K562 (cell line): ENCODE measurements at regions not wholly inside any gene's neighbourhood (a gene's known extent, or its start where the extent isn't known, plus 50 kb on each side); places are given as distances from the start of the nearest gene placed in this dataset.

Experiments used
- ARNT ChIP-seq, 2 experiments: fragments of 450-650 bp; IDR thresholded peaks; 2 replicates each; pipeline ENCODE4 v1.6.1; 2016; ENCODE audit warnings: mild to moderate bottlenecking in 1 of 2
- MAZ ChIP-seq, 2 experiments: fragments of 450-650 bp in 1 of 2; sonication (generic) in 1 of 2; formaldehyde crosslinking; IDR thresholded peaks in 1 of 2; conservative IDR thresholded peaks in 1 of 2; 2 replicates each; pipeline versions ENCODE4 v1.4.0 to v1.5.0; 2020; ENCODE audit warnings: mild to moderate bottlenecking in 1 of 2, missing genetic modification reagents in 1 of 2
- PRPF4 ChIP-seq: fragments of 200-400 bp; formaldehyde crosslinking; IDR thresholded peaks from one replicate; pipeline ENCODE4 v1.6.1; 2017; ENCODE audit warnings: low read length, low read depth, mild to moderate bottlenecking; ENCODE audit not compliant: insufficient read depth, poor library complexity, severe bottlenecking
- RFX1 ChIP-seq: fragments of 450-650 bp; IDR thresholded peaks from 2 replicates; pipeline ENCODE4 v1.6.1; 2016; ENCODE audit warnings: mild to moderate bottlenecking, moderate library complexity
- SIRT6 ChIP-seq: IDR thresholded peaks from one replicate; pipeline ENCODE4 v1.6.1; 2012; ENCODE audit warnings: low read depth, mild to moderate bottlenecking, control low read depth, inconsistent platforms, low read length, moderate library complexity
- SRSF7 ChIP-seq: fragments of 200-400 bp; formaldehyde crosslinking; optimal IDR thresholded peaks from 2 replicates; pipeline ENCODE3; 2017; ENCODE audit warnings: mild to moderate bottlenecking, low read depth, low read length
- TEAD1 ChIP-seq, 2 experiments: fragments of 450-650 bp in 1 of 2; sonication (generic) in 1 of 2; formaldehyde crosslinking; IDR thresholded peaks; 2 replicates each; pipeline versions ENCODE4 v1.4.0 to v1.8.0; 2020 to 2022; ENCODE audit warnings: mild to moderate bottlenecking in 2 of 2, missing genetic modification reagents in 1 of 2
- YY1 ChIP-seq, 3 experiments: IDR thresholded peaks; 2 replicates each; pipeline ENCODE4 v1.6.1; 2011; ENCODE audit warnings: low read length in 2 of 3, mild to moderate bottlenecking in 2 of 3, moderate library complexity in 2 of 3, borderline replicate concordance in 1 of 3, control low read depth in 1 of 3, low read depth in 1 of 3; ENCODE audit not compliant: insufficient read depth in 3 of 3, insufficient replicate concordance in 2 of 3, control insufficient read depth in 1 of 3, insufficient read length in 1 of 3; ENCODE audit errors: extremely low read depth in 1 of 3
- ZBTB49 ChIP-seq: sonication (generic); formaldehyde crosslinking; IDR thresholded peaks from 2 replicates; pipeline ENCODE4 v1.8.0; 2022; ENCODE audit warnings: missing genetic modification reagents, mild to moderate bottlenecking, borderline replicate concordance
- ZFP1 ChIP-seq: fragments of 450-650 bp; formaldehyde crosslinking; IDR thresholded peaks from 2 replicates; pipeline ENCODE4 v1.4.0; 2020; ENCODE audit warnings: mild to moderate bottlenecking, mixed read lengths
- ZNF197 ChIP-seq: fragments of 200-800 bp; sonication (Bioruptor generic); IDR thresholded peaks from 2 replicates; pipeline ENCODE4 v1.6.1; 2016; ENCODE audit warnings: low read depth, missing genetic modification characterization, missing compliant biosample characterization
- ZNF239 ChIP-seq: fragments of 250-450 bp; sonication (Bioruptor Pico); IDR thresholded peaks from 2 replicates; pipeline ENCODE4 v1.4.0; 2020; ENCODE audit warnings: mild to moderate bottlenecking
- ZNF436 ChIP-seq: fragments of 250-450, 450-650 bp; sonication (Bioruptor Pico); formaldehyde crosslinking; IDR thresholded peaks from 2 replicates; pipeline ENCODE4 v1.7.0; 2020; ENCODE audit warnings: mild to moderate bottlenecking
- TF ChIP-seq, protein P1 (sequence below): fragments of 450-650 bp; IDR thresholded peaks from 2 replicates; pipeline ENCODE4 v1.6.1; 2016; ENCODE audit warnings: borderline replicate concordance
- TF ChIP-seq, protein P2 (sequence below): fragments of 450-650 bp; formaldehyde crosslinking; IDR thresholded peaks from 2 replicates; pipeline ENCODE4 v1.4.0; 2020; ENCODE audit warnings: mild to moderate bottlenecking, moderate library complexity

GRCh38 chr6:144559865-144560593, 274.9 kb downstream of the UTRN start (continued):
- TF ChIP-seq YY1 (IDR thresholded peaks at IDR 0.05; ENCODE audit: borderline replicate concordance in 1 of 3, control insufficient read depth in 1 of 3, extremely low read depth in 1 of 3, insufficient read depth in 3 of 3, insufficient read length in 1 of 3, insufficient replicate concordance in 2 of 3, low read depth in 1 of 3, low read length in 2 of 3) (peak in 1 of 3 experiments; percentile 81), MAZ (CRISPR knock-in tag; conservative IDR thresholded peaks at IDR 0.05 in 1 of 2, IDR thresholded peaks at IDR 0.05 in 1 of 2) (0 out of 4 replicates have a peak, but pooled peaks of 1 of the 2 experiments have one; percentile 35), ARNT (IDR thresholded peaks at IDR 0.05) (peak in 1 of 2 experiments; percentile 59; a peak in 1 of 4 replicates), ZNF436 (CRISPR knock-in tag) (no peak), SIRT6 (no peak), SRSF7 (no peak), ZBTB49 (CRISPR knock-in tag) (no peak), TEAD1 (CRISPR knock-in tag; IDR thresholded peaks at IDR 0.05) (peak in 1 of 2 experiments; percentile 54; a peak in 2 of 4 replicates), ZNF197 (CRISPR knock-in tag) (0 out of 2 replicates have a peak, but pooled peaks have one; percentile 56), RFX1 (no peak), PRPF4 (no peak), ZNF239 (CRISPR knock-in tag) (peak; percentile 50; the same call in 1 of the 2 replicates), ZFP1 (CRISPR knock-in tag) (peak; percentile 43)
- TF ChIP-seq, protein P1, sequence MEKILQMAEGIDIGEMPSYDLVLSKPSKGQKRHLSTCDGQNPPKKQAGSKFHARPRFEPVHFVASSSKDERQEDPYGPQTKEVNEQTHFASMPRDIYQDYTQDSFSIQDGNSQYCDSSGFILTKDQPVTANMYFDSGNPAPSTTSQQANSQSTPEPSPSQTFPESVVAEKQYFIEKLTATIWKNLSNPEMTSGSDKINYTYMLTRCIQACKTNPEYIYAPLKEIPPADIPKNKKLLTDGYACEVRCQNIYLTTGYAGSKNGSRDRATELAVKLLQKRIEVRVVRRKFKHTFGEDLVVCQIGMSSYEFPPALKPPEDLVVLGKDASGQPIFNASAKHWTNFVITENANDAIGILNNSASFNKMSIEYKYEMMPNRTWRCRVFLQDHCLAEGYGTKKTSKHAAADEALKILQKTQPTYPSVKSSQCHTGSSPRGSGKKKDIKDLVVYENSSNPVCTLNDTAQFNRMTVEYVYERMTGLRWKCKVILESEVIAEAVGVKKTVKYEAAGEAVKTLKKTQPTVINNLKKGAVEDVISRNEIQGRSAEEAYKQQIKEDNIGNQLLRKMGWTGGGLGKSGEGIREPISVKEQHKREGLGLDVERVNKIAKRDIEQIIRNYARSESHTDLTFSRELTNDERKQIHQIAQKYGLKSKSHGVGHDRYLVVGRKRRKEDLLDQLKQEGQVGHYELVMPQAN: no peak
- TF ChIP-seq, protein P2, sequence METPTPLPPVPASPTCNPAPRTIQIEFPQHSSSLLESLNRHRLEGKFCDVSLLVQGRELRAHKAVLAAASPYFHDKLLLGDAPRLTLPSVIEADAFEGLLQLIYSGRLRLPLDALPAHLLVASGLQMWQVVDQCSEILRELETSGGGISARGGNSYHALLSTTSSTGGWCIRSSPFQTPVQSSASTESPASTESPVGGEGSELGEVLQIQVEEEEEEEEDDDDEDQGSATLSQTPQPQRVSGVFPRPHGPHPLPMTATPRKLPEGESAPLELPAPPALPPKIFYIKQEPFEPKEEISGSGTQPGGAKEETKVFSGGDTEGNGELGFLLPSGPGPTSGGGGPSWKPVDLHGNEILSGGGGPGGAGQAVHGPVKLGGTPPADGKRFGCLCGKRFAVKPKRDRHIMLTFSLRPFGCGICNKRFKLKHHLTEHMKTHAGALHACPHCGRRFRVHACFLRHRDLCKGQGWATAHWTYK (CRISPR knock-in tag): peak; percentile 89
